Heart right ventricle (tissue), 16 donors: ENCODE measurements at regions not wholly inside any gene's neighbourhood (a gene's known extent, or its start where the extent isn't known, plus 50 kb on each side); places are given as distances from the start of the nearest gene placed in this dataset.

Experiments used
- ATAC-seq, 8 donors: fragments of 200-7000 bp; cut with Tn5 transposase; one replicate each; pipeline ENCODE4 v1.9.1; 2020; ENCODE audit warnings: mild to moderate bottlenecking in 8 of 8, moderate library complexity in 8 of 8, moderate number of reproducible peaks in 1 of 8
- DNase-seq, 2 donors: peaks; one replicate each; pipeline ENCODE4 v3.0.0-alpha.2; 2020
- H3K27ac ChIP-seq, 10 donors: fragments of 200-600 bp; sonication (generic) in 2 of 10; one replicate each; pipeline versions ENCODE4 v1.5.0 to v1.8.0; 2020 to 2022; ENCODE audit warnings: mild to moderate bottlenecking in 3 of 10
- H3K27me3 ChIP-seq, 7 donors: fragments of 200-600 bp; one replicate each; pipeline ENCODE4 v1.8.0; 2021 to 2022; ENCODE audit warnings: mild to moderate bottlenecking in 2 of 7
- H3K36me3 ChIP-seq, 9 donors: fragments of 200-600 bp; sonication (generic) in 1 of 9; one replicate each; pipeline versions ENCODE4 v1.5.0 to v1.8.0; 2020 to 2022; ENCODE audit warnings: mild to moderate bottlenecking in 2 of 9
- H3K4me1 ChIP-seq, 9 donors: fragments of 200-600 bp; sonication (generic) in 1 of 9; one replicate each; pipeline versions ENCODE4 v1.5.0 to v1.8.0; 2020 to 2022; ENCODE audit warnings: mild to moderate bottlenecking in 4 of 9
- H3K4me3 ChIP-seq, 10 donors: fragments of 200-600 bp; sonication (generic) in 2 of 10; one replicate each; pipeline versions ENCODE4 v1.5.0 to v1.8.0; 2020 to 2022; ENCODE audit warnings: mild to moderate bottlenecking in 7 of 10, moderate library complexity in 2 of 10
- H3K9me3 ChIP-seq, 11 donors: fragments of 200-600 bp in 10 of 11; sonication (generic) in 2 of 11; one replicate each; pipeline versions ENCODE4 v1.5.0 to v1.8.0; 2013 to 2022; ENCODE audit warnings: mild to moderate bottlenecking in 2 of 11, control low read depth in 1 of 11, moderate library complexity in 1 of 11
- CTCF ChIP-seq, 9 donors: fragments of 200-600 bp; sonication (generic) in 2 of 9; IDR thresholded peaks; one replicate each; pipeline versions ENCODE4 v1.5.0 to v1.8.0; 2021 to 2022; ENCODE audit warnings: antibody characterized with exemption in 9 of 9, mild to moderate bottlenecking in 5 of 9, moderate library complexity in 1 of 9
- WGBS, 2 donors: extraction: QIAGEN DNeasy Blood & Tissue Kit; methylation state at CpG; one replicate each; pipeline ENCODE4 v1.1.7; 2013; ENCODE audit warnings: inconsistent platforms in 1 of 2; 5-methylcytosine and 5-hydroxymethylcytosine counted together
- intact Hi-C, 10 donors: fragments of 100-400 bp; cut with DNase I; formaldehyde crosslinking; loops; one replicate each; pipeline versions ENCODE4 v1.11.1 to v1.14.2; 2022
- donor health status: Arrhythmogenic right ventricular cardiomyopathy.
- donor health status: ischemic (EF 13 %, LVEDD 7.1; RV severe dilation, severe dysfunction).
- donor health status: healthy with polysubstance abuse.
- donor health status: DM: no; HTN: yes; CAD: no.
- donor health status: DM: no; HTN: no; CAD: no.
- donor health status: ischemic (EF 25% LVEDD 6.9; RV normal size, moderate dysfunction).
- donor health status: ischemic (EF 25% LVEDD 5.7; RV mildly dilated, moderate dysfunction).
- donor health status: healthy.
- donor health status: DM: yes; HTN: yes; CAD: no.
- donor health status: Ischemic cardiomyopathy.
- donor health status: ischemic (EF 35%, LVEDD 5.7; RV mildly dilated, moderate dysfunction).
- donor health status: nonischemic (EF 11% LVEDD 7.7; RV severe dilation, severe dysfunction).
- donor health status: DM: yes; HTN: yes; CAD: no.
- donor health status: PGD.
- donor health status: ischemic (EF 29% LVEDD 5.4; RV normal size, mild dysfunction).
- donor health status: nonischemic (EF 23%, LVEDD 6.1; RV moderate dilation, normal function).

GRCh38 chr11:116309446-116309845, 463.3 kb downstream of the BUD13 start:
- intact Hi-C loops = no loop called here
- Histone ChIP-seq H3K27ac (no peak overlapping the region), H3K9me3 (no peaks in the 10 kb centered on the region), H3K27me3 (peaks cover 0 to 5% (median 0%) of the 10 kb centered on the region in 7 donors), H3K4me1 (peaks cover 0 to 22% (median 15%) of the 10 kb centered on the region in 9 donors), H3K36me3 (no peaks in the 10 kb centered on the region), H3K4me3 (no peak overlapping the region)
- DNase-seq (no peak), ATAC-seq (no peak)
- TF ChIP-seq CTCF (IDR thresholded peaks at IDR 0.05) = no peak
- 95 to 97% methylated on average over 1 of the region's 1 CpG for WGBS, 2 donors

DNA sequence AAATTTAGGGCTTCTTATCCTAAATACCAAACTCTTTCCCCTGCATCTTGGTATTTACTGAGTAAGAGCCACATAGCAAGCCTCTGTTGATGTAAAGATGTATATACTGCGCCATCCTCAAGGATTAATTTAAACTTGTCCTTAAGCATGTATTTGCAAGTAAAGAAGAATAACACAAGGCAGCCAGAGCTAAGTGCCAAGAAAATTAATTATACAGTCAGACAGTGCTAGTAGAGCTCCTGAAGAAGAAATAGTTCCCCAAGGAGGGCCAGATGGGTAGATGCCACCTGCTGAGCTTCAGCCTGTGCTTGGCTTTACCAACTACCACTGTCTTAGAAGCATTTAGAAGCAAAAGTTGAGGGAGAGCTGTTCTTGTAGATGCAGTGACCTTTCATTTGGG, 470.0 kb downstream of the BUD13 start:
- Histone ChIP-seq H3K4me1 (no peaks in the 10 kb centered on the region), H3K4me3 (no peak overlapping the region), H3K27me3 (peaks cover 0 to 10% (median 0%) of the 10 kb centered on the region in 7 donors), H3K36me3 (no peaks in the 10 kb centered on the region), H3K27ac (no peak overlapping the region), H3K9me3 (no peaks in the 10 kb centered on the region)
- intact Hi-C loops = no loop called here
- no peak for TF ChIP-seq CTCF (IDR thresholded peaks at IDR 0.05)
- no peak for ATAC-seq
- no peak for DNase-seq
- WGBS, 2 donors = 98% methylated on average over 1 of the region's 1 CpG

DNA sequence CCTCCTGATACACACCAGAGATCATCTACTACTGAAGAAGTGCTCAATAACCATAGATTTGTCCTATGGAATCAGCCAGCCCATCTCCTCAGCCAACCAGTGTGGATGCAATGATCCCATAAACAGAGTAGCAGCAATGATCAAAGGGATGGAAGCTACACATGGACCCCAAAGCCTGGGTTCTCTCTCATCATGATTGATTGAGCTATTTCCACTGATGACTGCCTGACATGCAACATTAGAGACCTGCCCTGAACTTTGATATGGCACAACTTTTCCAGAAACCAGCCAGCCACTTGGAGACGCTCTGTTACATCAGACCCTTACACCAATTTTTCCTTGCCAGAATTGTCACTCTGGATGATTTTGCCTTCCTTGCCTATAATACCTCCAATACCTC, 471.6 kb downstream of the BUD13 start:
- 88 to 95% methylated on average over 1 of the region's 1 CpG for WGBS, 2 donors
- no peaks in the 10 kb centered on the region for H3K4me1 ChIP-seq
- H3K36me3 ChIP-seq = no peaks in the 10 kb centered on the region
- DNase-seq (no peak), ATAC-seq (no peak)
- intact Hi-C loops = no loop called here
- H3K27me3 ChIP-seq = peaks cover 0 to 10% (median 0%) of the 10 kb centered on the region in 7 donors
- H3K9me3 ChIP-seq = no peaks in the 10 kb centered on the region
- no peak overlapping the region for H3K4me3 ChIP-seq
- no peak for TF ChIP-seq CTCF (IDR thresholded peaks at IDR 0.05)
- H3K27ac ChIP-seq = no peak overlapping the region

- Histone ChIP-seq H3K9me3 (no peaks in the 10 kb centered on the region), H3K4me1 (no peaks in the 10 kb centered on the region), H3K36me3 (no peaks in the 10 kb centered on the region), H3K27ac (no peak overlapping the region), H3K4me3 (no peak overlapping the region), H3K27me3 (peaks cover 0 to 10% (median 0%) of the 10 kb centered on the region in 7 donors)
- DNase-seq (no peak), ATAC-seq (no peak)
- 81 to 83% methylated on average over 1 of the region's 1 CpG for WGBS, 2 donors
- no peak for TF ChIP-seq CTCF (IDR thresholded peaks at IDR 0.05)
- intact Hi-C loops = no loop called here
Measured at GRCh38 chr11:116300232-116300631, 472.6 kb downstream of the BUD13 start.
